ENCODE measurements at regions not wholly inside any gene's neighbourhood (a gene's known extent, or its start where the extent isn't known, plus 50 kb on each side); places are given as distances from the start of the nearest gene placed in this dataset.

DNA sequence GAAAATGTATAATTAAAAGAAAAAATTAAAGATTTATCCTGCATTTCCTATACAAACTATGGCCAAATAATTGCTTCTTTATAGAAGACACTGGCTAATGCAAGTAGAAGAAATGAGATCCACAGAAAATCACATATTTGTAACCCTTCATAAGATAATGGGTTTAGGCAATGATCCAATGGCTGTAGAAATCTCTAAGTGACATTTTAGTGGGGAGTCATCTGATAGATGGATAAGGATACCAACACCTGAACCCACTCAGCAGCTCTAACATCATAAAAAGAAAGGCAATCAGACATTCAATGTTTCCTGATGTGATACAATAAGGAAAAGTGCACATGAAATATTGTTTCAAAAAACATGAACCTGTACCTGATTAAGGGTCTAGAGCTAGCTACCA lies 297.5 kb downstream of the CXCL12 start:
- DNase-seq = no peak

DNA sequence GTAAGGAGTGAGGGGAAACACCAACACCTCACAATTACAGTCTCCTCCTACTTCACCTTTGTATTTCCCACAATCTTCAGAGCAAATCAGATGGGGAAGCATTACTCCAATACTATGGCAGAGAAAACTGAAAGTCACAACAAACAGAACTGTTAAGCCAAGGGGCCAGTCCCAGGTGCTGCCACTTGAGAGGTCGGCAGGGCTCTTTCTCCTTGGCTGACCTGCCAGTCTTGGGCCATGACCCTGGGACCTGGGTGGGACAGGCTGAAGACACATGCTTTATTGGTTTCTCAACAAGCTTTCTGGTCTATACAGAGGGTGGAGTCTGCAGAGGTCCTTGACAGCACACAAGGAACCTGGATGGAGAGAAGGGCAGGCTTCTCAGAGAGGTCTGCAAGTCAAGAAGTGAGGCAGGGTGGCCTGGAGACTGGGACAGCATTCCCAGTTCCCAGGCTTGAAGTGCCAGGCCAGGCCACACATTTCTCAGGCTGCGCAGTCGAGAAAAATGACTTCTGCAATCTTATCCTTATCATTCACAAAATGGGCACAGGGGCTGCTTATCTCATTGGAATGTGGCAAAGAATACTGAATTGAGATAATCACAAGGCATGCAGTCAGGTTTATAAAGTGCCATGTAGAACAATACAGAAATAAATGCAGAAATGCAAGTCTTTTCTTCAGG lies 301.0 kb downstream of the CXCL12 start:
- no peak for DNase-seq

GRCh38 chr10:44071479-44071878 lies 313.4 kb downstream of the CXCL12 start:
- DNase-seq = no peak

DNA sequence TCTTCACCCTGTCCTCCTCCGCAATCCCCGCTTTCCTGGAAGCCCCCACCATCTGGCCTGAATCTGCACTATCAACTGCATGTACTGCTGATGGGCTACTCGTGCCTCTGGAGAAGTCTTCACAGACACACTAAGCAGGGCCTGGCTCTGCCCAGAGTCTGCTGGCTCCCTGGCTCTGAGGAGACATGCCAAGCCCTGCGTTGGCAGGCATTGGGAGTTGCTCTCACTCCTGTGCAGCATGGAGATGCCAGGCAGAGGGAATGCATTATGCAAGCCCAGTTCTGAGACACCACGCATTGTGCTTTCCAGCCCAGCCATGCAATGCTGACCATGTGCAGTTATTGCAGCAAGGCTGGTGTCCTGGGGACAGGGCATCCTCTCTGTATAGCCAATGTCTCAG lies 314.6 kb downstream of the CXCL12 start:
- DNase-seq = no peak

- no peak for DNase-seq
These were observed 315.3 kb downstream of the CXCL12 start for GRCh38 chr10:44069573-44069972.

- DNase-seq = no peak
These were observed 316.0 kb downstream of the CXCL12 start for GRCh38 chr10:44068716-44069482.

DNA sequence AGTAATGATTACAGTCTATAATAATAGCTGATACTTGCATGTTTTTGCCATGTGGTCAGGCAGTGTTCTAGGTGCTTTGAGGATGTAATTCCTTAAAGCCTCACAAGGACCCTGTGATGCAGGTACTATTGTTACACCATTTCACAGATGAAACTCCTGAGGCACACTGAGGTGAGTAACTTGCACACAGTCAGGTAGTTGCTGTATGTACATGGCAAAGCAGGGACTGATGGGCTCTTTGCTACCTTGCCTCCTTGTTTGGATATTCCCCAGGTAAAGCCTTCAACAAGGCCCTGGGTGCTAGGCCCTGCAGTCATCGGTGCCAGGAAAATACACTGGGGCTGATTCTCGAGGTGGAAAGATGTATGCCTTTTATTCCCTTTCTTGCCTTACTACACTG lies 317.5 kb downstream of the CXCL12 start:
- no peak for DNase-seq

DNA sequence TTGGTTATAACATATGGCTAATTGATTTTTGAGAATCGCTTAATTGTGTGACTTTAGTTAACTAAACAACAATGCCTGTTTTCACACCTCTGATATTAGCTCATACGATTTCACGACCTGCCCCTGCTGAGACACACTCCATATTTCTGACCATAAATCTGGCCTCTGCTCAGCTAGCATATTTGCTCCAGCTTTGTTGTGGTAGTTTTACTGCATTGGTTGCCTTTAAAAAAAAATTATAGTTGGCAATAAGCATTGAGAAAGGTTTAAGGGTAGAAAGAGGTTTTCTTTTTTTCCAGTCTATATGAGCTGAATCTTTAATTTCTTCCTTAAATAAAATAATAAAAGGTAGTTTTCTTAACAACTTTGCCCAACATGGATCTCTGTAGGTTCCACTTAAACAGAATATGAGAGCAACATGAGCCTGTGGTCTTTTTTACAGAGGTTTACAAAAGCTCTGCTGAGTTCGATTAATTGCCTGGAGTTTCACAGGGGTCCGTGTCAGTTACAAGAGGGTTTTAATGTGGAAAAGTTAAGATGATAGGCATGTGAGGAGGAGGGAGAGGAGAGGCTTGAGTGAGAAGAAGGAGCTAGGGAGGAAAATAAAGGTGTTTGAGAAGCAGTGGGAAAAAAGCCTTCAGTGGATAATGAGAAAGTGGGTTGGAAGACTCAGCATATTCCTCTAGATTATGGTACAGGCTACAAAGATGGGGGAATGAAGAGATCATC lies 318.2 kb downstream of the CXCL12 start:
- no peak for DNase-seq

GRCh38 chr10:44065788-44066526 lies 318.9 kb downstream of the CXCL12 start:
- no peak for DNase-seq

DNA sequence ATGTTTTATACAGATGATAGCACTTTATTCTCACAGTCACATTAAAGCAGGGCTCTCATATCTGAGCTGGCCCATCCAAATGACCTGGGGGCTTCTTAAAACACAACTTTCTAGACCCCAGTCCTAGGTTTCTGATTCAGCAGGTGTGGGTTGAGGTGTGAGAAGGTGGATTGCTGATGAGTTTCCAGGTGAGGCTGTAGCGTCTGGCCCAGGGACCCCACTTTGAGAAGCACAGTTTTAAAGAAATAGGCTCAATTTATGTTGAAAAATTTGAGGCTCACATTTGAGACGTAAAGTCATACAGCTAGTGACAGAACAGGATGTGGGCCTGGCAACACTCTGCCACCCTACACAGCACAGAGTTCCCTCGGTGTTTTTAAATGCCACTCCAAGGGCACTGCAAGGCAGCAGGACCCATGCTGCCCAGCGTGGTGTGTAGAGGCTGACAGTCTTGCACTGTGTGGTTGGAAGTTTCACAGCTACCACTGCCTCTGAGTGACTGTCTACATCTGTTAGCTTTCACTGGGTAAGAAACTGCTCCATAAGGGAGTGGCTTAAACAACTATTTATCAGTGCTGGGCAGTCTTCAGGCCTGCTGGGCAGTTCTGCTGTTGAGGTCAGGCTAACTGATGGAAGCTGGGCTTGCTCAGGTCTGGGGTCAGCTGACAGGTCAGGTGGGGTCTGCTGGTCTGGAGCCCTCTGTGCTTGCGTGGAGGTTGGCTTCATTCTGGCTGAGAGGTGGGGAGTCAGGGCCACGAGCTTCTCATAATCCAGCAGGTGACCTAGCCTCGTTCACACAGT lies 319.7 kb downstream of the CXCL12 start:
- no peak for DNase-seq

- no peak for DNase-seq
These were observed 320.6 kb downstream of the CXCL12 start for GRCh38 chr10:44064317-44064716.

GRCh38 chr10:44063686-44064085 lies 321.2 kb downstream of the CXCL12 start:
- no peak for DNase-seq

GRCh38 chr10:44060719-44061118 lies 324.2 kb downstream of the CXCL12 start:
- no peak for DNase-seq

DNA sequence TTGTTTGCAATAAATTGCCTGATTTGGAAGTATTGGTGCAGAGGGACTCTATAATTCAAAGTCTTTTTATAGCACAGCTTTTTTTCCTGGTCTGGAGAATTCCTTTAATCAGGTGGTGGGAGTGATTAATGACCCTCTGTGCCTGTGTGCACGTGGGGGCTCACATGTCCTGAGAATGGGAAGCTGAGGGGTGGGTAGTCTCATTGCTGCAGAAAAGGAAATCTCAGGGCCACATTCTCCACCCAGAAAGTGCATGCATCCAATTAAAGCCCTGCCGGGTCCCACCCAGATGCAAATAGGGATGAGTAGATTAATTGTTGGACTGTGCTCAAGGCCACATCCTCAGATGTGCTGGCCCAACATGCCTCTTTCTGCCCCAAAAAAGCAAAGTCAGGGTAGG lies 324.7 kb downstream of the CXCL12 start:
- no peak for DNase-seq

- DNase-seq = no peak
These were observed 326.6 kb downstream of the CXCL12 start for GRCh38 chr10:44058259-44058658.

DNA sequence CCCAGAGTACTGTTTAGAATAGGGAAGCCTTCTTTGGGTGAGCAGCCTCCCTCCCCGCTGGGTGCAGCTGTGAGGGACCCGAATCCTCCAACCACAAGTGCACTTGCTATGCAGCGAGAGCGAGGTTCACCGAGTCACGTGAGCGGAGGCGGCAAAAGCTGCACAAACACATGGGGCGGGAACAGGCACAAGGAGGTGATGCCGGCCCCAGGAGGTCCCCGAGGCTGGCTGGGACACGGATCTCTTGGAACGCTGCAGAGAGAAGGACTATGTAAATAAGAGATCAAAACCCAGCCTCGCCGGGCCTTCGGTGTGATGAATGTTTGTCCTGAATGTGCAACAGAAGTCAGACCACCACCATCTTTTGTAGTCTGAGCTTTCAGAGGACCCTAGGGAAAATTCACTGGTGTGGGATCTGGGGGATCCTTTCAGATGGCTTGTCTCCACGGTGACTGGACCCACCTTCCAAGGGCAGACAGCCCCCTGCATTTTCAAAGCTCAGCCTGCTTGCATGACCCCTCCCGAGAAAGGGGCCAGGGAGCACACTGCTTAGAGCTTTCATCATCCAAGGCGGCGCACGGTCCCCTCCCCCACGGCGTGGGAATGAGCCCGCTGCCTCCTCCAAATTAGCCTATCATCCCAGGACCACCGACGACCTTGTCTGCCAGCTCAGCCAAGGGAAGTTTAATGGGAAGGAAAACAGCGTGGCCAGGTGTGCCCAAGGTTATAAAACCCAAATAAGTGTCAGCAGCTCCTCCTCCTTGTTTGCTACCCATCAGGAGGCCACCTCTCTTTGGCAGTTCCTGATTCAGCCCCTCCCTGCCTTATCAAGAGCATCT lies 327.7 kb downstream of the CXCL12 start:
- no peak for DNase-seq

- no peak for DNase-seq
These were observed 328.7 kb downstream of the CXCL12 start for GRCh38 chr10:44056206-44056605.

GRCh38 chr10:44054046-44054445 lies 330.9 kb downstream of the CXCL12 start:
- DNase-seq = no peak

GRCh38 chr10:44053391-44053790 lies 331.5 kb downstream of the CXCL12 start:
- no peak for DNase-seq

DNA sequence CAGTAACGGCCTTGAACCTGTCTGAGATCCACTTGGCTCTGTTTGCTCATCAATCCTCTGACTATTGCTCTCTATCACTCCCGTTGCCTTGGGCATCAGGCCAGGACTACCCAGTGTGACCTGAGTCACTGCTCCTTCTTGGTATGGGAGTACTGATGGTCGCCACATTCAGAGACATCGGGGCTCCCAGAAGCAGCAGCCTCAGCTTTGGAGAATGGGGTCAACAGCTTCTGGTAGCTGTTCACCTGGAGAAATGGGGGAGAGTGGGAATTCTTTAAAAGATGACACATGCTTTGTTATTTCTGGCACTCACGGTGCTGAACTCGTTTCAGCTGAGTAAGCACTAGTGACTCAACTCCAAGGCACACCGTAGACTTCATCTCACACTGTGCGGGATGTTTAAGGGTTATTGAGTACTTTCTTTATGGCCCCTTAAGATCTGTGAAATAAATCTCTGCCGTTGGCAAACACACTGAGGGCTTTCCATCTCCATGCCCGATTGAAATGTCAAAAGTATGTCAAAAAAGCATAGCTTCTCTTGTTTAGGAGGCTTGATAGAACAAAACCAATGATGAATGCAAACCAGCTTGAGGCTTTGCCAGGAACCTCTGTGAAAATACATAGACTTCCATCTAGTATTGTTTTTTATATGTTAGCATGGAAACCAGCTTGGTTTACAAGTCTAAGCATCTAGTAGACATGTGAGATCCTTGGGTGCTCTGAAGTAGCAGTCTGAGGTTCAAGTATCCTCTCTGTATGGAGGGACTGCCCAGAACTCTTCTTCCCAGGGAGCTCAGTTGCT lies 333.1 kb downstream of the CXCL12 start:
- no peak for DNase-seq

- DNase-seq = no peak
These were observed 333.8 kb downstream of the CXCL12 start for GRCh38 chr10:44051091-44051490.

Measured in cerebellar nuclear complex (tissue), 1 donor.